ENCODE measurements at regions not wholly inside any gene's neighbourhood (a gene's known extent, or its start where the extent isn't known, plus 50 kb on each side); places are given as distances from the start of the nearest gene placed in this dataset.

- Histone ChIP-seq H3K4me1 (ENCODE audit: control extremely low read depth in 1 of 4, control insufficient read depth in 4 of 4, insufficient read depth in 4 of 4, low read length in 3 of 4) (no peaks in the 10 kb centered on the region), H3K27ac (ENCODE audit: insufficient read depth in 1 of 2, low read depth in 1 of 2, low read length in 2 of 2, poor library complexity in 1 of 2, severe bottlenecking in 2 of 2) (no peak overlapping the region), H3K9me3 (ENCODE audit: control extremely low read depth in 1 of 5, control insufficient read depth in 4 of 5, insufficient read depth in 2 of 5, low read depth in 1 of 5, low read length in 4 of 5) (no peaks in the 10 kb centered on the region), H3K4me3 (ENCODE audit: control insufficient read depth in 1 of 7, extremely low read depth in 1 of 7, insufficient read depth in 4 of 7, low read depth in 2 of 7, low read length in 6 of 7) (no peak overlapping the region), H3K27me3 (replicated peaks in 2 of 5; ENCODE audit: control insufficient read depth in 4 of 5, insufficient read depth in 5 of 5, low read length in 4 of 5) (no peaks in the 10 kb centered on the region), H3K36me3 (ENCODE audit: control insufficient read depth in 4 of 4, insufficient read depth in 4 of 4, low read length in 3 of 4) (no peaks in the 10 kb centered on the region)
- ChIA-PET POLR2A (no interaction called here), CTCF (no interaction called here)
- 95% methylated on average over 10 of the region's 11 CpGs for WGBS (ENCODE audit: insufficient coverage)
- DNase-seq: no peak
Observed at GRCh38 chr14:87067591-87067990, 925.4 kb downstream of the GALC start.

DNA sequence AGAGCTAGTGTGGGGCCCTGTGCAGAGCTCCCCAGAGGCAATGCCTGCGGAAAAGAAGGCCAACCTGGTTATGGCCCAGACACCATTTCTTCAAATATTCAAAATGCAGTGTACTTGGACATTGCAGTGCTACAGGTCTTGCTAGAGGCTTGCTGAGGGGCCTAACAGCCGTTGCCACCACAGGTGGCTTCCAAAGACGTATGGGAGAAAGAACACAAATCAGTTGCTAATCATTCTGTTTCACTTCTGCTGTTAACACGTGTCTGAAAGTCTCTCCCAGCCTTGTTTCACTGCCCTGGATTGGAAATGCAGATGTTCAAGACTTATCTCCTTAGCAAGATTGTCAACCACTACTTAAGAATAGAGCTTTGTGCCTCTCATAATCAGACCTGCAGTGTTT, 925.9 kb downstream of the GALC start:
- H3K9me3 ChIP-seq (ENCODE audit: control extremely low read depth in 1 of 5, control insufficient read depth in 4 of 5, insufficient read depth in 2 of 5, low read depth in 1 of 5, low read length in 4 of 5): no peaks in the 10 kb centered on the region
- CTCF ChIA-PET: no interaction called here
- no peak overlapping the region for H3K4me3 ChIP-seq (ENCODE audit: control insufficient read depth in 1 of 7, extremely low read depth in 1 of 7, insufficient read depth in 4 of 7, low read depth in 2 of 7, low read length in 6 of 7)
- no peaks in the 10 kb centered on the region for H3K4me1 ChIP-seq (ENCODE audit: control extremely low read depth in 1 of 4, control insufficient read depth in 4 of 4, insufficient read depth in 4 of 4, low read length in 3 of 4)
- POLR2A ChIA-PET: no interaction called here
- DNase-seq: no peak
- WGBS (ENCODE audit: insufficient coverage): 91% methylated on average over 3 of the region's 4 CpGs
- H3K27ac ChIP-seq (ENCODE audit: insufficient read depth in 1 of 2, low read depth in 1 of 2, low read length in 2 of 2, poor library complexity in 1 of 2, severe bottlenecking in 2 of 2): no peak overlapping the region
- no peaks in the 10 kb centered on the region for H3K27me3 ChIP-seq (replicated peaks in 2 of 5; ENCODE audit: control insufficient read depth in 4 of 5, insufficient read depth in 5 of 5, low read length in 4 of 5)
- no peaks in the 10 kb centered on the region for H3K36me3 ChIP-seq (ENCODE audit: control insufficient read depth in 4 of 4, insufficient read depth in 4 of 4, low read length in 3 of 4)

DNA sequence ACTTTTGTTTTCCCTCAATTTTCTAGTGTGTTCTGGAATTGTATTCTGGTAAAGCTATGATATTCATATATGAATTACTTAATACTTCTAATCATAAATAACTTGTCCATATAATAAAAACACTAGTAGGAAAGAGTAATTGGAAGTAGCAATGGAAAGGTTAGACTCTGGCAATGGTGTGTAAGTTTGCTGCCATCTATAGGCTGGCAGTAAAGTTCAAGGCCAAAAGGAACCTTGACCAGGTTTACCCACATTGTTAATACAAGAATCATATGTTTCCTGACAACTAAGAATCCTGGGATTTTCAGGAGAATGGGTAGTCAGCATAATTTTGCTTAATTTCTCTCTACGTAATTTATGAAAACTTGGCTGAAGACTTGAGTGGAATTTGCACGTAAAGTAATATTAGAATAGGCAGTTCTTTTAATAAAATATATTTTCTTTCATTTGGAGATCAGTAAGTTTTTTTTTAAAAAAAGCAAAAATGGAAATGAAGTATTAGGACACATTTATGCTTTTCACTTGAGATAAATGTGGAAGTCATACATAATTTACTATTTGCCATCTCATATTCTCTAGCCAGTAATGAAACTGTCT, 926.7 kb downstream of the GALC start:
- Histone ChIP-seq H3K36me3 (ENCODE audit: control insufficient read depth in 4 of 4, insufficient read depth in 4 of 4, low read length in 3 of 4) (no peaks in the 10 kb centered on the region), H3K9me3 (ENCODE audit: control extremely low read depth in 1 of 5, control insufficient read depth in 4 of 5, insufficient read depth in 2 of 5, low read depth in 1 of 5, low read length in 4 of 5) (no peaks in the 10 kb centered on the region), H3K27me3 (replicated peaks in 2 of 5; ENCODE audit: control insufficient read depth in 4 of 5, insufficient read depth in 5 of 5, low read length in 4 of 5) (no peaks in the 10 kb centered on the region), H3K4me3 (ENCODE audit: control insufficient read depth in 1 of 7, extremely low read depth in 1 of 7, insufficient read depth in 4 of 7, low read depth in 2 of 7, low read length in 6 of 7) (no peak overlapping the region), H3K4me1 (ENCODE audit: control extremely low read depth in 1 of 4, control insufficient read depth in 4 of 4, insufficient read depth in 4 of 4, low read length in 3 of 4) (no peaks in the 10 kb centered on the region), H3K27ac (ENCODE audit: insufficient read depth in 1 of 2, low read depth in 1 of 2, low read length in 2 of 2, poor library complexity in 1 of 2, severe bottlenecking in 2 of 2) (no peak overlapping the region)
- no CpG with 5 or more reads among the region's 2 CpGs for WGBS (ENCODE audit: insufficient coverage)
- ChIA-PET CTCF (no interaction called here), POLR2A (no interaction called here)
- DNase-seq: no peak

- WGBS (ENCODE audit: insufficient coverage): 100% methylated on average over 1 of the region's 2 CpGs
- no peak for DNase-seq
- no peaks in the 10 kb centered on the region for H3K27me3 ChIP-seq (replicated peaks in 2 of 5; ENCODE audit: control insufficient read depth in 4 of 5, insufficient read depth in 5 of 5, low read length in 4 of 5)
- H3K9me3 ChIP-seq (ENCODE audit: control extremely low read depth in 1 of 5, control insufficient read depth in 4 of 5, insufficient read depth in 2 of 5, low read depth in 1 of 5, low read length in 4 of 5): no peaks in the 10 kb centered on the region
- ChIA-PET POLR2A (no interaction called here), CTCF (no interaction called here)
- H3K4me3 ChIP-seq (ENCODE audit: control insufficient read depth in 1 of 7, extremely low read depth in 1 of 7, insufficient read depth in 4 of 7, low read depth in 2 of 7, low read length in 6 of 7): no peak overlapping the region
- H3K36me3 ChIP-seq (ENCODE audit: control insufficient read depth in 4 of 4, insufficient read depth in 4 of 4, low read length in 3 of 4): no peaks in the 10 kb centered on the region
- H3K27ac ChIP-seq (ENCODE audit: insufficient read depth in 1 of 2, low read depth in 1 of 2, low read length in 2 of 2, poor library complexity in 1 of 2, severe bottlenecking in 2 of 2): no peak overlapping the region
- no peaks in the 10 kb centered on the region for H3K4me1 ChIP-seq (ENCODE audit: control extremely low read depth in 1 of 4, control insufficient read depth in 4 of 4, insufficient read depth in 4 of 4, low read length in 3 of 4)
Observed at GRCh38 chr14:87065366-87065765, 927.6 kb downstream of the GALC start.

DNA sequence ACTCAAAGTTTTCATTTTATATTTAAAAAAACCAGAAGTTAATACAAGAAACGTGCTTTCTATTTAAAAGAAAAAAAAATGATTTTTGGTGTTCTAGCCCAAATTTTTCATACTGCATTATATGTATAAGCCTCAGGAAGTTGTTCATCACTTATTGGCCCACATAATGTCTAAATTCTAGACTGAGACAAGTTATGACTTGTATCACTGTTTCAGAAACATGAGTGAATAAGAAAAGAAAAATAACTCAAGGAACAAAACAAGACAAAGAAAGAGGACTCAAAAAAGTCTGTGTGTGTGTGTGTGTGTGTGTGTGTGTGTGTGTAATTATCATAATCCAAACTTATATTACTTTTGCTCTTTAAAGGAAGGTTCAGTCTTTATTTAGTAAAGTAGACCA, 929.8 kb downstream of the GALC start:
- CTCF ChIA-PET: no interaction called here

GRCh38 chr14:87060405-87060804, 932.6 kb downstream of the GALC start:
- Histone ChIP-seq H3K4me3 (ENCODE audit: control insufficient read depth in 1 of 7, extremely low read depth in 1 of 7, insufficient read depth in 4 of 7, low read depth in 2 of 7, low read length in 6 of 7) (no peak overlapping the region), H3K27ac (ENCODE audit: insufficient read depth in 1 of 2, low read depth in 1 of 2, low read length in 2 of 2, poor library complexity in 1 of 2, severe bottlenecking in 2 of 2) (no peak overlapping the region), H3K27me3 (replicated peaks in 2 of 5; ENCODE audit: control insufficient read depth in 4 of 5, insufficient read depth in 5 of 5, low read length in 4 of 5) (no peaks in the 10 kb centered on the region), H3K4me1 (ENCODE audit: control extremely low read depth in 1 of 4, control insufficient read depth in 4 of 4, insufficient read depth in 4 of 4, low read length in 3 of 4) (no peaks in the 10 kb centered on the region), H3K9me3 (ENCODE audit: control extremely low read depth in 1 of 5, control insufficient read depth in 4 of 5, insufficient read depth in 2 of 5, low read depth in 1 of 5, low read length in 4 of 5) (no peaks in the 10 kb centered on the region), H3K36me3 (ENCODE audit: control insufficient read depth in 4 of 4, insufficient read depth in 4 of 4, low read length in 3 of 4) (no peaks in the 10 kb centered on the region)
- 100% methylated on average over 3 of the region's 6 CpGs for WGBS (ENCODE audit: insufficient coverage)
- no peak for DNase-seq
- POLR2A ChIA-PET: no interaction called here
- CTCF ChIA-PET: no interaction called here

More for the DNA sequence above, 929.8 kb downstream of the GALC start:
- Histone ChIP-seq H3K27ac (ENCODE audit: insufficient read depth in 1 of 2, low read depth in 1 of 2, low read length in 2 of 2, poor library complexity in 1 of 2, severe bottlenecking in 2 of 2) (no peak overlapping the region), H3K27me3 (replicated peaks in 2 of 5; ENCODE audit: control insufficient read depth in 4 of 5, insufficient read depth in 5 of 5, low read length in 4 of 5) (no peaks in the 10 kb centered on the region), H3K4me1 (ENCODE audit: control extremely low read depth in 1 of 4, control insufficient read depth in 4 of 4, insufficient read depth in 4 of 4, low read length in 3 of 4) (no peaks in the 10 kb centered on the region), H3K4me3 (ENCODE audit: control insufficient read depth in 1 of 7, extremely low read depth in 1 of 7, insufficient read depth in 4 of 7, low read depth in 2 of 7, low read length in 6 of 7) (no peak overlapping the region), H3K9me3 (ENCODE audit: control extremely low read depth in 1 of 5, control insufficient read depth in 4 of 5, insufficient read depth in 2 of 5, low read depth in 1 of 5, low read length in 4 of 5) (no peaks in the 10 kb centered on the region), H3K36me3 (ENCODE audit: control insufficient read depth in 4 of 4, insufficient read depth in 4 of 4, low read length in 3 of 4) (no peaks in the 10 kb centered on the region)
- no CpG with 5 or more reads among the region's 1 CpG for WGBS (ENCODE audit: insufficient coverage)
- no peak for DNase-seq
- POLR2A ChIA-PET: no interaction called here

DNA sequence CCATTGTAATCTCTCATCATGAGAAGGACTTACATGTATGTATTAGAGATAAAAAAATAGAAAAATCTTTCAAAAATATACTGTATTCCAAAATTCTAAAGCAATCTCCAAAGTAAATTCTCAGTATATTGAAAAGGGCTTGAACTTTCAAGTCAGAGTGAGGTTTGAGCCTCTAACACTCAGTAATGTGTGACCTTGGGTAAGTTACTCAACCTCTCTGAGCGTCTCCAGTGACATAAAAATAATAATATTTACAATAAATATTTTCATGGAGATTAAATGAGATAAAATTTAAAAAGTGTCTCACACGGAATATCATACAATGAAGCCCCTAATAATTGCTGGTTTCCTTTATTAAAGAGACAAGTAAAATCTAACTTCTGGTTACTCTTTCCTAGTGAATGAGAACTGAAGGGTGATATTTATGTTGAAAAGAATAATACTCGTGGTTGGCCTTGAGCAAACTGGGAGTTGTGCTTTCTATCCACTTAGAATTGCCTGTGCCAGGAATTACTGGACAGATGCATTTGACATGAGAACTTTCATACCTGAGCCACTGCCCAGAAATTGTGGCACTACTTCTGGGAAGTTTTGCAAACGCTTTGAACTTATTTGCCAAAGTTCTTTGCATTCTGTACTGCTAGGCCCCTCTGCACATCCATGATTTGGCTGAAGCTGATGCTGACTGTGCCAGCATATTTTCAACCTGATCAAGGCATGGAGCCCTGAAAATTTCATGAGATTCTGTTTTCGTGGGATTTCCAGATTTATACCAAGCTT, 933.7 kb downstream of the GALC start:
- Histone ChIP-seq H3K4me3 (ENCODE audit: control insufficient read depth in 1 of 7, extremely low read depth in 1 of 7, insufficient read depth in 4 of 7, low read depth in 2 of 7, low read length in 6 of 7) (no peak overlapping the region), H3K27ac (ENCODE audit: insufficient read depth in 1 of 2, low read depth in 1 of 2, low read length in 2 of 2, poor library complexity in 1 of 2, severe bottlenecking in 2 of 2) (no peak overlapping the region), H3K9me3 (ENCODE audit: control extremely low read depth in 1 of 5, control insufficient read depth in 4 of 5, insufficient read depth in 2 of 5, low read depth in 1 of 5, low read length in 4 of 5) (no peaks in the 10 kb centered on the region), H3K36me3 (ENCODE audit: control insufficient read depth in 4 of 4, insufficient read depth in 4 of 4, low read length in 3 of 4) (no peaks in the 10 kb centered on the region), H3K27me3 (replicated peaks in 2 of 5; ENCODE audit: control insufficient read depth in 4 of 5, insufficient read depth in 5 of 5, low read length in 4 of 5) (no peaks in the 10 kb centered on the region), H3K4me1 (ENCODE audit: control extremely low read depth in 1 of 4, control insufficient read depth in 4 of 4, insufficient read depth in 4 of 4, low read length in 3 of 4) (no peaks in the 10 kb centered on the region)
- POLR2A ChIA-PET: no interaction called here
- CTCF ChIA-PET: no interaction called here
- 91% methylated on average over 2 of the region's 5 CpGs for WGBS (ENCODE audit: insufficient coverage)
- DNase-seq: no peak

Data from common myeloid progenitor, CD34-positive (primary cell).